ENCODE measurements at regions not wholly inside any gene's neighbourhood (a gene's known extent, or its start where the extent isn't known, plus 50 kb on each side); places are given as distances from the start of the nearest gene placed in this dataset.

DNA sequence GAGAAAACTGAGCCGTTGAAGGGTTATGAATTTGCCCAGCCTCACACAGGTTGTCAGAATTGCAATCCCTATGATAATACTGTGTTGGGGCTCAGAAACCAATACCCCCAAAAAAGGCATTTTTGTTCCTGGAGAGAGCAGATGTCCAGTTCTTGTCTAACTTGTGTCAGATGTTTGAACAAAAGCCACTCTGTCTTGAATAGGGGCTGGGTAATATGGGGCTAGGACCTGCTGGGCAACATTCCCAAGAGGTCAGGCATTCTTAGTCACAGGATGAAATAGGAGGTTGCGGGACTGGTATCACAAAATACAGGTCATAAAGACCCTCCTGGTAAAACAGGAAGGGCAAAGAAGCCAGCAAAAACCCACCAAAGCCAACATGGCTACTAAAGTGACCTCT is 482.1 kb downstream of the IPMK start:
- H3K4me3 ChIP-seq (ENCODE audit: low read depth, low read length), result no peak overlapping the region
- in situ Hi-C loops (cut with HindIII; ENCODE audit: low sequenced_read_pairs), result no loop called here

GRCh38 chr10:57785068-57785467 is 482.6 kb downstream of the IPMK start:
- in situ Hi-C loops (cut with HindIII; ENCODE audit: low sequenced_read_pairs), result no loop called here
- DNase-seq (ENCODE audit: low read depth, low spot score), result no peak
- no peak overlapping the region for H3K4me3 ChIP-seq (ENCODE audit: low read depth, low read length)
- no peak for TF ChIP-seq CTCF (IDR thresholded peaks at IDR 0.05; ENCODE audit: low read depth, low read length)

More for the DNA sequence above, 482.1 kb downstream of the IPMK start:
- no peak for DNase-seq (ENCODE audit: low read depth, low spot score)
- TF ChIP-seq CTCF (IDR thresholded peaks at IDR 0.05; ENCODE audit: low read depth, low read length), result no peak

DNA sequence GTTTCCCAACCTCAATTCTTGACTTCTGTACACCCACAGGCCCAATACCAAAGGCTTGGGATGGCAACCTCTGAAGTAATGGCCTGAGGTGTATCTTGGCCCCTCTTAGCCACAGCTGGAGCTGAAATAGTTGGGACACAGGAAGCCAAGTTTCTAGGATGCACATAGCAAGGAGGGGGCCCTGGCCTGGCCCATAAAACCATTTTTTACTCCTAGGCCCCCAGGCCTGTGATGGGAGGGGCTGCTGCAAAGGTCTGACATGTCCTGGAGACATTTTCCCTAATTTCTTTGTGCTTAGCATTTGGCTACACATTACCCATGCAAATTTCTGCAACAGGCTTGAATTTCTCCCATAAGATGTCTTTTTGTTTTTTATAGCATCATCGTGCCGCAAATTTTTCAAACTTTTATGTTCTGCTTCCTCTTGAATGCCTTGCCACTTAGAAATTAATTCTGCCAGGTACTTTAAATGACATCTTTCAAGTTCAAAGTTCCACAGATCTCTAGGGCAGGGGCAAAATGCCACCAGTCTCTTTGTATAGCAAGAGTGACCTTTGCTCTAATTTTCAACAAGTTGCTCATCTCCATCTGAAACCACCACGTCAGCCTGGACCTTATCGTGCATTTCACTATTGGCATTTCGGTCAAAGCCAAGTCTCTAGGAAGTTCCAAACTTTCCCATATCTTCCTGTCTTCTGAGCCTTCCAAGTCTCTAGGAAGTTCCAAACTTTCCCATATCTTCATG is 490.8 kb downstream of the IPMK start:
- in situ Hi-C loops (cut with HindIII; ENCODE audit: low sequenced_read_pairs), result no loop called here
- DNase-seq (ENCODE audit: low read depth, low spot score), result no peak
- no peak for TF ChIP-seq CTCF (IDR thresholded peaks at IDR 0.05; ENCODE audit: low read depth, low read length)
- no peak overlapping the region for H3K4me3 ChIP-seq (ENCODE audit: low read depth, low read length)

DNA sequence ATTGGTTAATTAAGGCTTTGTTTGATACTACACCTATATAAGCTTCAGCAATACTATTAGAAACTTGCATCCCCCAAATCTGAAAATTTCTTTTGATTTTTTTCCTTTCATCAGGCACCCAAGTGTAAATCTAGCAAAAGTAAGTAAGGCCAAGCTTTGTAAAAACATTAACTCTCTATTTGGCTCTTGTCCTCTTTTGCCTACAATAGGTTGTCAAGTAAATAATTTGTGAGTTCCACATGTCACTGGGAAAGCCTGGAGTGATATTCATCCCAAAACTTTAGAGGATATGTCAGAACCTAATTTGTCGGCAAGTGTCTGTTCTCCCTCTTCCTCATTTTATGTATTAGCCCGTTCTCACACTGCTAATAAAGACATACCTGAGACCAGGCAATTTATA is 492.4 kb downstream of the IPMK start:
- no peak for TF ChIP-seq CTCF (IDR thresholded peaks at IDR 0.05; ENCODE audit: low read depth, low read length)
- H3K4me3 ChIP-seq (ENCODE audit: low read depth, low read length), result no peak overlapping the region
- no peak for DNase-seq (ENCODE audit: low read depth, low spot score)
- in situ Hi-C loops (cut with HindIII; ENCODE audit: low sequenced_read_pairs), result no loop called here

GRCh38 chr10:57769298-57769697 is 498.4 kb downstream of the IPMK start:
- no peak overlapping the region for H3K4me3 ChIP-seq (ENCODE audit: low read depth, low read length)
- TF ChIP-seq CTCF (IDR thresholded peaks at IDR 0.05; ENCODE audit: low read depth, low read length), result no peak
- no peak for DNase-seq (ENCODE audit: low read depth, low spot score)
- in situ Hi-C loops (cut with HindIII; ENCODE audit: low sequenced_read_pairs), result no loop called here

DNA sequence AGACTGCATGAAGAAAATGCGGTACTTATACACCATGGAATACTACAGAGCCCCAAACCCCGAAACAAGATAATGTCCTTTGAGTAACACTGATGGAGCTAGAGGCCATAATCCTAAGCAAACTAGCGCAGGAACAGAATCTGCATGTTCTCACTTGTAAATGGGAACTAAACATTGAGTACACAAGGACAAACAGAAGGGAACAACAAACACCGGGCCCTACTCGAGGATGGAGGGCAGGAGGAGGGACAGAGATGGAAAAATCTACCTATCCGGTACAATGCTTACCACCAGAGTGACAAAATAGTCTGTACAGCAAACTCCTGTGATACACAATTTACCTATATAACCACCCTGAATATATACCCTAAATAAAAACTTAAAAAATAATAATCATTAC is 507.9 kb downstream of the IPMK start:
- no peak overlapping the region for H3K4me3 ChIP-seq (ENCODE audit: low read depth, low read length)
- in situ Hi-C loops (cut with HindIII; ENCODE audit: low sequenced_read_pairs), result no loop called here
- TF ChIP-seq CTCF (IDR thresholded peaks at IDR 0.05; ENCODE audit: low read depth, low read length), result no peak
- DNase-seq (ENCODE audit: low read depth, low spot score), result no peak

Measured in astrocyte of the spinal cord (primary cell).